B cell (primary cell): ENCODE measurements at regions not wholly inside any gene's neighbourhood (a gene's known extent, or its start where the extent isn't known, plus 50 kb on each side); places are given as distances from the start of the nearest gene placed in this dataset.

Experiments
- ATAC-seq: fragments of 200-7000 bp; cut with Tn5 transposase; one replicate; pipeline ENCODE4 v1.10.0; 2021; ENCODE audit warnings: low read depth, mild to moderate bottlenecking, moderate number of reproducible peaks, moderate library complexity
- CTCF ChIA-PET: fragments of 350-600 bp; sonication (Branson Sonifier 250); formaldehyde crosslinking; loops from one replicate; lab custom pipeline; 2021; ENCODE audit warnings: antibody characterized with exemption, inconsistent platforms; lab: Charles Lee
- POLR2A ChIA-PET: fragments of 350-600 bp; sonication (Branson Sonifier 250); formaldehyde crosslinking; loops from one replicate; lab custom pipeline; 2021; ENCODE audit warnings: antibody characterized with exemption; lab: Charles Lee
- DNase-seq: peaks from one replicate; pipeline ENCODE4 v3.0.0; 2013
- H2AFZ ChIP-seq: 2 replicates; pipeline ENCODE4 v1.6.1; 2012; ENCODE audit warnings: mild to moderate bottlenecking, low read depth, low read length; ENCODE audit not compliant: insufficient read depth, poor library complexity, severe bottlenecking
- H3K27ac ChIP-seq, 2 donors: 1 replicate in 1 of 2; 2 replicates in 1 of 2; pipeline ENCODE4 v1.5.1; 2012 to 2013; ENCODE audit warnings: low read length in 2 of 2, mild to moderate bottlenecking in 2 of 2, moderate library complexity in 1 of 2
- H3K27me3 ChIP-seq, 4 experiments: fragments of 200-600 bp in 1 of 4; sonication (generic) in 1 of 4; replicated peaks in 1 of 4; 1 replicate in 2 of 4; 2 replicates in 2 of 4; pipeline versions ENCODE4 v1.6.1 to v1.7.0; 2013 to 2016; ENCODE audit warnings: low read length in 3 of 4, mild to moderate bottlenecking in 2 of 4, mixed read lengths in 1 of 4, moderate library complexity in 1 of 4; ENCODE audit not compliant: insufficient read depth in 4 of 4, control insufficient read depth in 3 of 4; ENCODE audit errors: control extremely low read depth in 1 of 4
- H3K36me3 ChIP-seq, 2 experiments: replicated peaks in 1 of 2; 1 replicate in 1 of 2; 2 replicates in 1 of 2; pipeline versions ENCODE4 v1.6.1 to v1.7.1; 2013; ENCODE audit warnings: low read length in 1 of 2; ENCODE audit not compliant: insufficient read depth in 2 of 2, control insufficient read depth in 1 of 2; ENCODE audit errors: control extremely low read depth in 1 of 2, extremely low read depth in 1 of 2
- H3K4me1 ChIP-seq, 2 donors: fragments of 200-600 bp in 1 of 2; sonication (generic) in 1 of 2; 1 replicate in 1 of 2; 2 replicates in 1 of 2; pipeline versions ENCODE4 v1.5.1 to v1.6.1; 2013 to 2017; ENCODE audit warnings: low read length in 2 of 2; ENCODE audit not compliant: control insufficient read depth in 2 of 2, insufficient read depth in 2 of 2
- H3K4me2 ChIP-seq: replicated peaks from 2 replicates; pipeline ENCODE3; 2012; ENCODE audit warnings: mild to moderate bottlenecking, low read depth, low read length; ENCODE audit not compliant: poor library complexity, severe bottlenecking
- H3K4me3 ChIP-seq, 5 experiments: fragments of 200-600 bp in 1 of 5; sonication (generic) in 1 of 5; 1 replicate in 3 of 5; 2 replicates in 2 of 5; pipeline versions ENCODE4 v1.5.1 to v1.7.0; 2011 to 2016; ENCODE audit warnings: low read length in 4 of 5, mild to moderate bottlenecking in 4 of 5, low read depth in 2 of 5, control low read depth in 1 of 5, moderate library complexity in 1 of 5; ENCODE audit not compliant: insufficient read depth in 1 of 5; ENCODE audit errors: control extremely low read depth in 1 of 5, extremely low read depth in 1 of 5
- H3K79me2 ChIP-seq: fragments of 200-600 bp; sonication (generic); one replicate; pipeline ENCODE4 v1.6.0; 2016; ENCODE audit warnings: low read length; ENCODE audit not compliant: control insufficient read depth, insufficient read depth
- H3K9ac ChIP-seq: fragments of 200-600 bp; sonication (generic); 2 replicates; pipeline ENCODE4 v1.6.1; 2017; ENCODE audit warnings: mild to moderate bottlenecking, low read length, moderate library complexity
- H3K9me3 ChIP-seq, 3 donors: one replicate each; pipeline versions ENCODE4 v1.6.1 to v1.7.1; 2013; ENCODE audit warnings: low read length in 2 of 3; ENCODE audit not compliant: control insufficient read depth in 2 of 3, insufficient read depth in 1 of 3; ENCODE audit errors: control extremely low read depth in 1 of 3
- H4K20me1 ChIP-seq: 2 replicates; pipeline ENCODE4 v1.6.0; 2012; ENCODE audit warnings: mild to moderate bottlenecking, low read length; ENCODE audit not compliant: insufficient read depth, control insufficient read depth, poor library complexity, severe bottlenecking
- H3K27ac Mint-ChIP-seq: one replicate; pipeline ENCODE4 v1.8.0; 2021; ENCODE audit warnings: mixed read lengths
- H3K27me3 Mint-ChIP-seq: one replicate; pipeline ENCODE4 v1.8.0; 2021; ENCODE audit warnings: mixed read lengths
- H3K4me1 Mint-ChIP-seq: one replicate; pipeline ENCODE4 v1.8.0; 2021; ENCODE audit warnings: mixed read lengths
- H3K4me3 Mint-ChIP-seq: one replicate; pipeline ENCODE4 v1.8.0; 2021; ENCODE audit warnings: mixed read lengths
- H3K9me3 Mint-ChIP-seq: one replicate; pipeline ENCODE4 v1.8.0; 2022; ENCODE audit warnings: mixed read lengths; ENCODE audit not compliant: insufficient read depth
- EZH2 ChIP-seq: IDR thresholded peaks from 2 replicates; pipeline ENCODE4 v1.6.1; 2012; ENCODE audit warnings: borderline replicate concordance, low read depth, mild to moderate bottlenecking, moderate library complexity, low read length; ENCODE audit not compliant: insufficient read depth, poor library complexity, severe bottlenecking
- WGBS: methylation state at CpG from one replicate; pipeline ENCODE4 v1.1.5; 2013; ENCODE audit warnings: missing lambda C conversion rate; ENCODE audit not compliant: insufficient coverage; 5-methylcytosine and 5-hydroxymethylcytosine counted together
- intact Hi-C: fragments of 100-400 bp; cut with micrococcal nuclease; formaldehyde crosslinking; loops from one replicate; pipeline ENCODE4 v1.10.0; 2022
- TF ChIP-seq, protein P1 (sequence below): fragments of 200-600 bp; IDR thresholded peaks from one replicate; pipeline ENCODE4 v1.8.0; 2022; ENCODE audit warnings: antibody characterized with exemption, mild to moderate bottlenecking

- intact Hi-C loops = no loop called here
- H3K9me3 ChIP-seq = no peaks in the 10 kb centered on the region
- H3K4me1 Mint-ChIP-seq = no peaks in the 10 kb centered on the region
- H3K27ac Mint-ChIP-seq = no peak overlapping the region
- H3K4me2 ChIP-seq = no peak overlapping the region
- no peak for ATAC-seq
- H3K27me3 ChIP-seq = no peaks in the 10 kb centered on the region
- no peaks in the 10 kb centered on the region for H4K20me1 ChIP-seq
- H3K36me3 ChIP-seq = no peaks in the 10 kb centered on the region
- no peak overlapping the region for H3K9ac ChIP-seq
- no peak overlapping the region for H3K27ac ChIP-seq
- no peak for DNase-seq
- no peak for TF ChIP-seq EZH2
- ChIA-PET CTCF (no interaction called here), POLR2A (no interaction called here)
- WGBS = 100% methylated on average over 2 of the region's 3 CpGs
- H3K79me2 ChIP-seq = no peaks in the 10 kb centered on the region
- no peaks in the 10 kb centered on the region for H3K27me3 Mint-ChIP-seq
- no peak overlapping the region for H3K4me3 ChIP-seq
- H2AFZ ChIP-seq = no peak overlapping the region
- H3K4me3 Mint-ChIP-seq = no peak overlapping the region
- no peaks in the 10 kb centered on the region for H3K4me1 ChIP-seq
- peaks cover 4% of the 10 kb centered on the region for H3K9me3 Mint-ChIP-seq
These were observed 512.2 kb downstream of the GATA3 start for GRCh38 chr10:8566737-8567136.

DNA sequence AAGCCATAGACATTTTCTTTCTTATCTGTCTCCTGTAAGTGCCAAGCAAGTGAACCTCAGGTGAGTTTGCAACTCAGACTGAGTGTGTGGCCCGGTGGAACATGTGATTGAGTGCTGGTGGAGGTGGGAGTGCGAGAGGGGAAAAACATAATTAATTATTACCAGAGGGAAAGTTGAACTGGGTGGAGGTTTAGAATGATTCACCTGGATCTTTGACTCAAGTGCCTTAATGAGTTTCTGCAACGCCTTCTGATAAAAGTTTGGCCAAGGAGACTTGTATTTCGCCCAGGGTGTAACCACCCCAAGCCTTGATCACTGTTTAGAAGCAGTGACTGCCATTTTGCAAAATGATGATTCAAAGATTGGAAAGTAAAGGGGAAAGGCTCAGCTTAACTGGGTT is 513.9 kb downstream of the GATA3 start:
- no peaks in the 10 kb centered on the region for H3K27me3 Mint-ChIP-seq
- Histone ChIP-seq H4K20me1 (no peaks in the 10 kb centered on the region), H3K9ac (no peak overlapping the region), H3K4me3 (no peak overlapping the region), H3K4me1 (no peaks in the 10 kb centered on the region), H3K27me3 (no peaks in the 10 kb centered on the region), H2AFZ (no peak overlapping the region), H3K36me3 (no peaks in the 10 kb centered on the region), H3K27ac (no peak overlapping the region), H3K79me2 (no peaks in the 10 kb centered on the region), H3K9me3 (no peaks in the 10 kb centered on the region), H3K4me2 (no peak overlapping the region)
- TF ChIP-seq EZH2 = no peak
- TF ChIP-seq, protein P1, sequence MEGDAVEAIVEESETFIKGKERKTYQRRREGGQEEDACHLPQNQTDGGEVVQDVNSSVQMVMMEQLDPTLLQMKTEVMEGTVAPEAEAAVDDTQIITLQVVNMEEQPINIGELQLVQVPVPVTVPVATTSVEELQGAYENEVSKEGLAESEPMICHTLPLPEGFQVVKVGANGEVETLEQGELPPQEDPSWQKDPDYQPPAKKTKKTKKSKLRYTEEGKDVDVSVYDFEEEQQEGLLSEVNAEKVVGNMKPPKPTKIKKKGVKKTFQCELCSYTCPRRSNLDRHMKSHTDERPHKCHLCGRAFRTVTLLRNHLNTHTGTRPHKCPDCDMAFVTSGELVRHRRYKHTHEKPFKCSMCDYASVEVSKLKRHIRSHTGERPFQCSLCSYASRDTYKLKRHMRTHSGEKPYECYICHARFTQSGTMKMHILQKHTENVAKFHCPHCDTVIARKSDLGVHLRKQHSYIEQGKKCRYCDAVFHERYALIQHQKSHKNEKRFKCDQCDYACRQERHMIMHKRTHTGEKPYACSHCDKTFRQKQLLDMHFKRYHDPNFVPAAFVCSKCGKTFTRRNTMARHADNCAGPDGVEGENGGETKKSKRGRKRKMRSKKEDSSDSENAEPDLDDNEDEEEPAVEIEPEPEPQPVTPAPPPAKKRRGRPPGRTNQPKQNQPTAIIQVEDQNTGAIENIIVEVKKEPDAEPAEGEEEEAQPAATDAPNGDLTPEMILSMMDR = no peak
- no peak for DNase-seq
- ATAC-seq = no peak
- intact Hi-C loops = no loop called here
- H3K4me3 Mint-ChIP-seq = no peak overlapping the region
- H3K9me3 Mint-ChIP-seq = peaks cover 4% of the 10 kb centered on the region
- POLR2A ChIA-PET = no interaction called here
- CTCF ChIA-PET = no interaction called here
- 75% methylated on average over 1 of the region's 4 CpGs for WGBS
- H3K4me1 Mint-ChIP-seq = no peaks in the 10 kb centered on the region
- no peak overlapping the region for H3K27ac Mint-ChIP-seq
